ENCODE measurements at regions not wholly inside any gene's neighbourhood (a gene's known extent, or its start where the extent isn't known, plus 50 kb on each side); places are given as distances from the start of the nearest gene placed in this dataset.

- no peak for DNase-seq
These were observed 133.8 kb downstream of the TMEM38B start for GRCh38 chr9:105828171-105828570.

GRCh38 chr9:105828596-105829213 lies 134.4 kb downstream of the TMEM38B start:
- DNase-seq = no peak

GRCh38 chr9:105830461-105830860 lies 136.1 kb downstream of the TMEM38B start:
- no peak for DNase-seq

GRCh38 chr9:105832096-105832710 lies 137.9 kb downstream of the TMEM38B start:
- DNase-seq = no peak

GRCh38 chr9:105833271-105833975 lies 139.1 kb downstream of the TMEM38B start:
- no peak for DNase-seq

- DNase-seq = no peak
These were observed 140.1 kb downstream of the TMEM38B start for GRCh38 chr9:105834404-105834803.

GRCh38 chr9:105835721-105836120 lies 141.4 kb downstream of the TMEM38B start:
- DNase-seq = no peak

- DNase-seq = no peak
These were observed 142.8 kb downstream of the TMEM38B start for GRCh38 chr9:105836936-105837660.

GRCh38 chr9:105841562-105841961 lies 147.2 kb downstream of the TMEM38B start:
- DNase-seq = no peak

GRCh38 chr9:105842023-105842644 lies 147.8 kb downstream of the TMEM38B start:
- DNase-seq = no peak

GRCh38 chr9:105846825-105847224 lies 152.5 kb downstream of the TMEM38B start:
- DNase-seq = no peak

- no peak for DNase-seq
These were observed 156.6 kb downstream of the TMEM38B start for GRCh38 chr9:105850852-105851500.

GRCh38 chr9:105854026-105854782 lies 159.9 kb downstream of the TMEM38B start:
- DNase-seq = no peak

GRCh38 chr9:105854783-105855724 lies 160.7 kb downstream of the TMEM38B start:
- no peak for DNase-seq

- DNase-seq = no peak
These were observed 161.6 kb downstream of the TMEM38B start for GRCh38 chr9:105855987-105856386.

GRCh38 chr9:105858006-105858690 lies 163.8 kb downstream of the TMEM38B start:
- no peak for DNase-seq

GRCh38 chr9:105858877-105859276 lies 164.5 kb downstream of the TMEM38B start:
- DNase-seq = no peak

- DNase-seq = no peak
These were observed 165.2 kb downstream of the TMEM38B start for GRCh38 chr9:105859428-105860091.

- no peak for DNase-seq
These were observed 166.2 kb downstream of the TMEM38B start for GRCh38 chr9:105860516-105860915.
